Lower leg skin (tissue), 4 donors: ENCODE measurements at regions not wholly inside any gene's neighbourhood (a gene's known extent, or its start where the extent isn't known, plus 50 kb on each side); places are given as distances from the start of the nearest gene placed in this dataset.

Experiments used
- DNase-seq, 2 donors: peaks; one replicate each; pipeline ENCODE4 v3.0.0-alpha.2; 2019; ENCODE audit warnings: low spot score in 2 of 2
- H3K4me3 ChIP-seq: fragments of 200-600 bp; sonication (generic); 2 replicates; pipeline ENCODE4 v1.5.1; 2017; ENCODE audit warnings: mild to moderate bottlenecking, low read depth; ENCODE audit not compliant: poor library complexity, severe bottlenecking
- POLR2A ChIP-seq, 2 donors: fragments of 450-650 bp; IDR thresholded peaks; one replicate each; pipeline ENCODE4 v1.6.1; 2016 to 2017; ENCODE audit warnings: antibody characterized with exemption in 2 of 2, mild to moderate bottlenecking in 1 of 2, moderate library complexity in 1 of 2
- WGBS, 2 donors: methylation state at CpG; one replicate each; pipeline ENCODE4 v1.1.5; 2018; 5-methylcytosine and 5-hydroxymethylcytosine counted together
- intact Hi-C: fragments of 100-400 bp; cut with DNase I; formaldehyde crosslinking; loops from one replicate; pipeline ENCODE4 v1.15.0; 2023; ENCODE audit warnings: low total_unique reads
- TF ChIP-seq, protein P1 (sequence below), 3 donors: fragments of 450-650 bp; IDR thresholded peaks; one replicate each; pipeline ENCODE4 v1.5.1; 2016; ENCODE audit warnings: antibody characterized with exemption in 3 of 3, mild to moderate bottlenecking in 3 of 3, moderate library complexity in 2 of 3

DNA sequence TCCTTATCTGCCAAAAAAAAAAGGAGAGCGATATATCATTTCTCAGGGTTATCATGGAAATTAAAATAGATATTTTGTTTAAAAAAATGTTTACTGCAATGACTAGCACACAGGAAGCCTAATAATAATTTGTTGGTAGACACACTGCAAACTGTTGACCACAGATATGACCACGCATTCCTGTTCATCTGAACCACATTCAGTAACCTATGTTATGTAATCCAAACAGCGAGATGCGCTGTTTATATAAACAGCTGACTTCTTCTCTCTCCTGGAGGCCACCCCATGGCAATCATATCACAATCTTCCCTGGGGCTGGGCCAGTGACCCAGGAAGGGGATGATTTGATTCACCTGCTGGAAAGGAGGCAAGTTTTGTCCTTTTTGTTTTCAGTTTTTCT, 129.3 kb upstream of the UST start:
- no peak for DNase-seq
- intact Hi-C loops, result loop anchor here (5.0 kb wide), 1 partner anchor 900 kb away; no protein-coding TSS in a partner anchor
- TF ChIP-seq, protein P1, sequence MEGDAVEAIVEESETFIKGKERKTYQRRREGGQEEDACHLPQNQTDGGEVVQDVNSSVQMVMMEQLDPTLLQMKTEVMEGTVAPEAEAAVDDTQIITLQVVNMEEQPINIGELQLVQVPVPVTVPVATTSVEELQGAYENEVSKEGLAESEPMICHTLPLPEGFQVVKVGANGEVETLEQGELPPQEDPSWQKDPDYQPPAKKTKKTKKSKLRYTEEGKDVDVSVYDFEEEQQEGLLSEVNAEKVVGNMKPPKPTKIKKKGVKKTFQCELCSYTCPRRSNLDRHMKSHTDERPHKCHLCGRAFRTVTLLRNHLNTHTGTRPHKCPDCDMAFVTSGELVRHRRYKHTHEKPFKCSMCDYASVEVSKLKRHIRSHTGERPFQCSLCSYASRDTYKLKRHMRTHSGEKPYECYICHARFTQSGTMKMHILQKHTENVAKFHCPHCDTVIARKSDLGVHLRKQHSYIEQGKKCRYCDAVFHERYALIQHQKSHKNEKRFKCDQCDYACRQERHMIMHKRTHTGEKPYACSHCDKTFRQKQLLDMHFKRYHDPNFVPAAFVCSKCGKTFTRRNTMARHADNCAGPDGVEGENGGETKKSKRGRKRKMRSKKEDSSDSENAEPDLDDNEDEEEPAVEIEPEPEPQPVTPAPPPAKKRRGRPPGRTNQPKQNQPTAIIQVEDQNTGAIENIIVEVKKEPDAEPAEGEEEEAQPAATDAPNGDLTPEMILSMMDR (IDR thresholded peaks at IDR 0.05), result no peak
- no peak for TF ChIP-seq POLR2A (IDR thresholded peaks at IDR 0.05)
- 80 to 85% methylated on average over 4 of the region's 4 CpGs for WGBS, 2 donors
- no peak overlapping the region for H3K4me3 ChIP-seq

DNA sequence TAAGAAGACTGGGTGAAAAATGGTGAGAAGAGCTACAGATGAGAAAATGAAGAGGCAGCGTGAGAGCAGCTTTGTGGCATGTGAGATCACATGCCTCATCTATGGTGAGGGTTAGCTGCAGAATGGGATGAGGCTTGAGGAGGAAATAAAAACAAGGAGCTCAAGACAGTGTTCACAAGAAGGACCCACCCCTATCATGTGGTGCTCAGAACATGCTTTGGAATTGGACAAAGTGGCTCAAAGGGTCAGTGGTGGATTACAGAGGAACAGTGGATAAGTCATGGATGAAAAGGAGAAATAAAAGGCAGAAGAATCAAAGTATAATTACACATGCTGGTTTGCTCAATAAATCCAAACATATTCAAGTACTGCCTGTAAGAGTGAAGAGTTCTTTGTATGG, 126.9 kb upstream of the UST start:
- H3K4me3 ChIP-seq, result no peak overlapping the region
- TF ChIP-seq, protein P1 (IDR thresholded peaks at IDR 0.05), result no peak
- TF ChIP-seq POLR2A (IDR thresholded peaks at IDR 0.05), result no peak
- no peak for DNase-seq
- intact Hi-C loops, result loop anchor here (5.0 kb wide), 1 partner anchor 903 kb away; no protein-coding TSS in a partner anchor
- whole genome bisulfite sequencing, 2 donors, result 79 to 96% methylated on average over 1 of the region's 1 CpG

DNA sequence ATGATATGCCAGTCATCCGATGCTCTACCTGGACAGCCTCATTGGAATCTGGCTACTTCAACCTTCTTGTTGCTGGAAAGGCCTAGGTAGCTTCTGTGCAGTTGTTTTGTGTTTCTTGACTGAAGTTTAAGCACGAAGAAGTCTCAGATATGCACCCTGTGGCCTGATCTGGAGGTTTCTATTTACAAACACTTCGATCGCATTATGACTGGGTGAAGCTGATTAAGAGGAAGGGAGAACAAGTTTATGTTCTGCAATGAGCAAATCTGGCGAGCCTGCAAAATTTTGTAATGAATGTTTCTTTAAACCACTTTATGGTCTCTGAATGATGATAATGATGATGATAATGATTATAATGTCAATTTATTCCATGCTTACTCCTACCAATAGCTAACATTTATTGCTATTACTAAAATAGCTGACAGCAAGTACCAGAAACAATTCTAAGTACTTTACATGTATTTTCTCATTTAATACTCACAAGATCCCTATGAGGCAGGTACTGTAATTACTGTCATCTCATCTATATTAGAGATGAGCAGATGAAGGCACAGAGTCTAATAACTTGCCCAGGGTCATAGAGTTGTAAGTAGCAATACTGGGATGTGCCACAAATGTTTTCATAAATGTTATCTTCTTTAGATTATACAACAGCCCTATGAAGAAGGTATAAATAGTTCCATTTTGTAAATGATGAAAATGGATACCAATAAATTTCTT, 126.1 kb upstream of the UST start:
- H3K4me3 ChIP-seq, result no peak overlapping the region
- 80 to 86% methylated on average over 5 of the region's 5 CpGs for WGBS, 2 donors
- TF ChIP-seq, protein P1 (IDR thresholded peaks at IDR 0.05), result no peak
- no peak for TF ChIP-seq POLR2A (IDR thresholded peaks at IDR 0.05)
- DNase-seq, result no peak
- intact Hi-C loops, result no loop called here

DNA sequence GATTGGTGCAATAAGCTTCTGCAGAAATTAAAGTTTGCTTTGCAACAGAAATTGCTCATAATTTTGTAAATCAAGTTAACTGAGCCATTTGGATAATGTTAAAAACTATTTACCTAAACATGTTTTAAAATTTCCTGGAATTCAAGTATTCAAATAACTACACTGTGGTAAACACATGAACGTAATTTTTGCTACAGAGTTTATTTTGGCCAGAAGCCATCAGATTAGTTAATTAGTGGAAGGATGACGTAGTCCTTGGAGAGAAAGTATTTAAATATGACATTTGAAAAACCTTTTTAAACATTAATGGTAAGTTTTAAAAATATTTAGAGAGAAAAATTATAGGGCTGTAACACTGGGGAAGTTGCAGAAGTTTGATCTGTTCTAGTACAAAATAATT, 121.2 kb upstream of the UST start:
- no peak overlapping the region for H3K4me3 ChIP-seq
- DNase-seq, result no peak
- 13 to 15% methylated on average over 2 of the region's 2 CpGs for WGBS, 2 donors
- no peak for TF ChIP-seq POLR2A (IDR thresholded peaks at IDR 0.05)
- TF ChIP-seq, protein P1 (IDR thresholded peaks at IDR 0.05), result no peak
- intact Hi-C loops, result no loop called here

DNA sequence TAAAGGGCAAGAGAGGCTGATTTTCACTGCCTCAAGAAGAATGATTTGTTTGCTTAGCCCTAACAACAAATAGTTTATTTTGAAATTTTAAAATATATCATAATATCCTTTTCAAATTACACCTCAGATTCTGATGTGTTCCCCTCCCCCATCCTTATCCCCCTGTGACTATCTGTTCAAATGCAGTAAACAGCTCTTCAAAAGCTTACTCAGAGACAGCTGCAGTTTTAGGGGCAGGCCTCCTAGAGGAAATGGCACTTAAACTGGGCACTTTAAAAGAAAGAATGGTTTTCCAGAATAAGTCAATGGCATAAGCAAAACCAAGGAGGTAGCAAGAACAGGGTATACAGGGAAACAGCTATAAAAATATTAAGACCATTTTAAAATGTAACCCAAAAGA, 118.6 kb upstream of the UST start:
- H3K4me3 ChIP-seq, result no peak overlapping the region
- intact Hi-C loops, result no loop called here
- DNase-seq, result no peak
- TF ChIP-seq POLR2A (IDR thresholded peaks at IDR 0.05), result no peak
- TF ChIP-seq, protein P1 (IDR thresholded peaks at IDR 0.05), result no peak

DNA sequence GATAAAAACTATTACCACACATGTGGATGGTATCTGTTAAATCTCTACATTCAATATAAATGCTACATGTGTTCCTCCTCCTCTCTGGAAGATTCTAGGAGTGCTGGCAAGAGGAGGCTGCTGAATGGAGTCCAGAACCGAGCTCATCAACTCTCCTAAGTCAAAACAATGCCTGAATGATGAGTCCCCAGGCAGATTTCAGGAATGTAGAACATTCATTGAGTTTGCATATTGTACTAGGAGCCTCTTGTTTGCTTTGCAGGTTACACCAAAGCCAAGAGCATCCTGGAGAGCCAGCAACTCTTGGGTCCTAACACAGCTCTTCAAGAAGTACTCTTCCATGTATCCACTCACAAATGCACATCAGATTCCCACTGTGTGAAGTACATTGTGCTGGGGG, 117.6 kb upstream of the UST start:
- WGBS, 2 donors, result 10 to 32% methylated on average over 1 of the region's 1 CpG
- intact Hi-C loops, result no loop called here
- no peak for DNase-seq
- no peak for TF ChIP-seq POLR2A (IDR thresholded peaks at IDR 0.05)
- TF ChIP-seq, protein P1 (IDR thresholded peaks at IDR 0.05), result no peak
- H3K4me3 ChIP-seq, result no peak overlapping the region
